ENCODE measurements at regions not wholly inside any gene's neighbourhood (a gene's known extent, or its start where the extent isn't known, plus 50 kb on each side); places are given as distances from the start of the nearest gene placed in this dataset.

GRCh38 chr11:13098616-13099289 lies 89.6 kb downstream of the RASSF10 start:
- no peaks in the 10 kb centered on the region for H3K36me3 Mint-ChIP-seq
- Histone ChIP-seq H3K4me3 (ENCODE audit: low read depth, low read length) (no peak overlapping the region), H3K36me3 (ENCODE audit: control insufficient read depth, insufficient read depth, low read length) (no peaks in the 10 kb centered on the region), H3K27me3 (ENCODE audit: control insufficient read depth, insufficient read depth, low read length) (no peaks in the 10 kb centered on the region), H3K4me1 (ENCODE audit: control insufficient read depth, insufficient read depth, low read length, poor library complexity, severe bottlenecking) (no peaks in the 10 kb centered on the region), H3K9me3 (ENCODE audit: control insufficient read depth in 2 of 2, low read length in 2 of 2) (no peaks in the 10 kb centered on the region), H3K27ac (ENCODE audit: insufficient read depth, low read length, poor library complexity, severe bottlenecking) (no peak overlapping the region)
- ATAC-seq (ENCODE audit: low read depth in 2 of 2) (no peak), DNase-seq (no peak)
- peaks cover 13% of the 10 kb centered on the region for H3K27me3 Mint-ChIP-seq
- peaks cover 0 to 3% (median 0%) of the 10 kb centered on the region in 7 donors for H3K9me3 Mint-ChIP-seq
- H3K27ac Mint-ChIP-seq = no peak overlapping the region
- H3K4me3 Mint-ChIP-seq = no peak overlapping the region
- H3K4me1 Mint-ChIP-seq = no peaks in the 10 kb centered on the region

GRCh38 chr11:13101644-13102512 lies 92.8 kb downstream of the RASSF10 start:
- Histone ChIP-seq H3K4me3 (ENCODE audit: low read depth, low read length) (no peak overlapping the region), H3K4me1 (ENCODE audit: control insufficient read depth, insufficient read depth, low read length, poor library complexity, severe bottlenecking) (no peaks in the 10 kb centered on the region), H3K9me3 (ENCODE audit: control insufficient read depth in 2 of 2, low read length in 2 of 2) (no peaks in the 10 kb centered on the region), H3K36me3 (ENCODE audit: control insufficient read depth, insufficient read depth, low read length) (no peaks in the 10 kb centered on the region), H3K27ac (ENCODE audit: insufficient read depth, low read length, poor library complexity, severe bottlenecking) (no peak overlapping the region), H3K27me3 (ENCODE audit: control insufficient read depth, insufficient read depth, low read length) (no peaks in the 10 kb centered on the region)
- ATAC-seq (ENCODE audit: low read depth in 2 of 2) (no peak), DNase-seq (no peak)
- peaks cover 0 to 3% (median 0%) of the 10 kb centered on the region in 7 donors for H3K9me3 Mint-ChIP-seq
- peaks cover 13% of the 10 kb centered on the region for H3K27me3 Mint-ChIP-seq
- no peak overlapping the region for H3K4me3 Mint-ChIP-seq
- H3K36me3 Mint-ChIP-seq = no peaks in the 10 kb centered on the region
- H3K27ac Mint-ChIP-seq = no peak overlapping the region
- H3K4me1 Mint-ChIP-seq = no peaks in the 10 kb centered on the region

GRCh38 chr11:13102513-13102840 lies 93.4 kb downstream of the RASSF10 start:
- H3K4me1 Mint-ChIP-seq = no peaks in the 10 kb centered on the region
- H3K9me3 Mint-ChIP-seq = peaks cover 0 to 3% (median 0%) of the 10 kb centered on the region in 7 donors
- no peak overlapping the region for H3K4me3 ChIP-seq (ENCODE audit: low read depth, low read length)
- no peaks in the 10 kb centered on the region for H3K4me1 ChIP-seq (ENCODE audit: control insufficient read depth, insufficient read depth, low read length, poor library complexity, severe bottlenecking)
- no peaks in the 10 kb centered on the region for H3K36me3 ChIP-seq (ENCODE audit: control insufficient read depth, insufficient read depth, low read length)
- no peak for ATAC-seq (ENCODE audit: low read depth in 2 of 2)
- H3K9me3 ChIP-seq (ENCODE audit: control insufficient read depth in 2 of 2, low read length in 2 of 2) = no peaks in the 10 kb centered on the region
- no peak overlapping the region for H3K27ac Mint-ChIP-seq
- H3K27me3 Mint-ChIP-seq = peaks cover 14% of the 10 kb centered on the region
- no peak for DNase-seq
- no peak overlapping the region for H3K27ac ChIP-seq (ENCODE audit: insufficient read depth, low read length, poor library complexity, severe bottlenecking)
- no peaks in the 10 kb centered on the region for H3K27me3 ChIP-seq (ENCODE audit: control insufficient read depth, insufficient read depth, low read length)
- no peak overlapping the region for H3K4me3 Mint-ChIP-seq
- no peaks in the 10 kb centered on the region for H3K36me3 Mint-ChIP-seq

GRCh38 chr11:13102865-13103539 lies 93.9 kb downstream of the RASSF10 start:
- ATAC-seq (ENCODE audit: low read depth in 2 of 2) (no peak), DNase-seq (no peak)
- H3K4me3 Mint-ChIP-seq = no peak overlapping the region
- peaks cover 13% of the 10 kb centered on the region for H3K27me3 Mint-ChIP-seq
- no peaks in the 10 kb centered on the region for H3K27me3 ChIP-seq (ENCODE audit: control insufficient read depth, insufficient read depth, low read length)
- H3K27ac Mint-ChIP-seq = no peak overlapping the region
- H3K27ac ChIP-seq (ENCODE audit: insufficient read depth, low read length, poor library complexity, severe bottlenecking) = no peak overlapping the region
- H3K36me3 Mint-ChIP-seq = no peaks in the 10 kb centered on the region
- no peak overlapping the region for H3K4me3 ChIP-seq (ENCODE audit: low read depth, low read length)
- H3K4me1 Mint-ChIP-seq = no peaks in the 10 kb centered on the region
- no peaks in the 10 kb centered on the region for H3K4me1 ChIP-seq (ENCODE audit: control insufficient read depth, insufficient read depth, low read length, poor library complexity, severe bottlenecking)
- H3K9me3 Mint-ChIP-seq = peaks cover 0 to 2% (median 0%) of the 10 kb centered on the region in 7 donors
- H3K9me3 ChIP-seq (ENCODE audit: control insufficient read depth in 2 of 2, low read length in 2 of 2) = no peaks in the 10 kb centered on the region
- H3K36me3 ChIP-seq (ENCODE audit: control insufficient read depth, insufficient read depth, low read length) = no peaks in the 10 kb centered on the region

GRCh38 chr11:13103962-13104554 lies 94.9 kb downstream of the RASSF10 start:
- Mint-ChIP-seq H3K4me3 (no peak overlapping the region), H3K4me1 (no peaks in the 10 kb centered on the region), H3K27me3 (peaks cover 11% of the 10 kb centered on the region), H3K27ac (no peak overlapping the region), H3K36me3 (no peaks in the 10 kb centered on the region), H3K9me3 (peaks cover 0 to 3% (median 2%) of the 10 kb centered on the region in 7 donors)
- no peaks in the 10 kb centered on the region for H3K36me3 ChIP-seq (ENCODE audit: control insufficient read depth, insufficient read depth, low read length)
- no peak overlapping the region for H3K27ac ChIP-seq (ENCODE audit: insufficient read depth, low read length, poor library complexity, severe bottlenecking)
- H3K4me3 ChIP-seq (ENCODE audit: low read depth, low read length) = no peak overlapping the region
- no peaks in the 10 kb centered on the region for H3K9me3 ChIP-seq (ENCODE audit: control insufficient read depth in 2 of 2, low read length in 2 of 2)
- DNase-seq = no peak
- no peaks in the 10 kb centered on the region for H3K4me1 ChIP-seq (ENCODE audit: control insufficient read depth, insufficient read depth, low read length, poor library complexity, severe bottlenecking)
- ATAC-seq (ENCODE audit: low read depth in 2 of 2) = no peak
- peaks cover 3% of the 10 kb centered on the region for H3K27me3 ChIP-seq (ENCODE audit: control insufficient read depth, insufficient read depth, low read length)

- peaks cover 6% of the 10 kb centered on the region for H3K27me3 Mint-ChIP-seq
- no peak overlapping the region for H3K27ac ChIP-seq (ENCODE audit: insufficient read depth, low read length, poor library complexity, severe bottlenecking)
- no peak overlapping the region for H3K4me3 Mint-ChIP-seq
- ATAC-seq (ENCODE audit: low read depth in 2 of 2) (no peak), DNase-seq (no peak)
- H3K4me1 ChIP-seq (ENCODE audit: control insufficient read depth, insufficient read depth, low read length, poor library complexity, severe bottlenecking) = no peaks in the 10 kb centered on the region
- H3K27ac Mint-ChIP-seq = no peak overlapping the region
- no peaks in the 10 kb centered on the region for H3K36me3 ChIP-seq (ENCODE audit: control insufficient read depth, insufficient read depth, low read length)
- H3K36me3 Mint-ChIP-seq = no peaks in the 10 kb centered on the region
- H3K9me3 Mint-ChIP-seq = peaks cover 0 to 3% (median 2%) of the 10 kb centered on the region in 7 donors
- H3K9me3 ChIP-seq (ENCODE audit: control insufficient read depth in 2 of 2, low read length in 2 of 2) = no peaks in the 10 kb centered on the region
- H3K4me3 ChIP-seq (ENCODE audit: low read depth, low read length) = no peak overlapping the region
- H3K27me3 ChIP-seq (ENCODE audit: control insufficient read depth, insufficient read depth, low read length) = peaks cover 3% of the 10 kb centered on the region
- H3K4me1 Mint-ChIP-seq = no peaks in the 10 kb centered on the region
These were observed 95.6 kb downstream of the RASSF10 start for GRCh38 chr11:13104619-13105236.

- Mint-ChIP-seq H3K27me3 (peaks cover 8% of the 10 kb centered on the region), H3K36me3 (no peaks in the 10 kb centered on the region), H3K4me3 (no peak overlapping the region), H3K4me1 (no peaks in the 10 kb centered on the region), H3K27ac (no peak overlapping the region), H3K9me3 (peaks cover 0 to 3% (median 2%) of the 10 kb centered on the region in 7 donors)
- H3K4me3 ChIP-seq (ENCODE audit: low read depth, low read length) = no peak overlapping the region
- no peak overlapping the region for H3K27ac ChIP-seq (ENCODE audit: insufficient read depth, low read length, poor library complexity, severe bottlenecking)
- no peaks in the 10 kb centered on the region for H3K4me1 ChIP-seq (ENCODE audit: control insufficient read depth, insufficient read depth, low read length, poor library complexity, severe bottlenecking)
- ATAC-seq (ENCODE audit: low read depth in 2 of 2) = no peak
- DNase-seq = no peak
- H3K9me3 ChIP-seq (ENCODE audit: control insufficient read depth in 2 of 2, low read length in 2 of 2) = no peaks in the 10 kb centered on the region
- no peaks in the 10 kb centered on the region for H3K36me3 ChIP-seq (ENCODE audit: control insufficient read depth, insufficient read depth, low read length)
- H3K27me3 ChIP-seq (ENCODE audit: control insufficient read depth, insufficient read depth, low read length) = peaks cover 3% of the 10 kb centered on the region
These were observed 96.2 kb downstream of the RASSF10 start for GRCh38 chr11:13105237-13105844.

Data from CD4-positive, CD25-positive, alpha-beta regulatory T cell (primary cell).